ENCODE measurements at regions not wholly inside any gene's neighbourhood (a gene's known extent, or its start where the extent isn't known, plus 50 kb on each side); places are given as distances from the start of the nearest gene placed in this dataset.

DNA sequence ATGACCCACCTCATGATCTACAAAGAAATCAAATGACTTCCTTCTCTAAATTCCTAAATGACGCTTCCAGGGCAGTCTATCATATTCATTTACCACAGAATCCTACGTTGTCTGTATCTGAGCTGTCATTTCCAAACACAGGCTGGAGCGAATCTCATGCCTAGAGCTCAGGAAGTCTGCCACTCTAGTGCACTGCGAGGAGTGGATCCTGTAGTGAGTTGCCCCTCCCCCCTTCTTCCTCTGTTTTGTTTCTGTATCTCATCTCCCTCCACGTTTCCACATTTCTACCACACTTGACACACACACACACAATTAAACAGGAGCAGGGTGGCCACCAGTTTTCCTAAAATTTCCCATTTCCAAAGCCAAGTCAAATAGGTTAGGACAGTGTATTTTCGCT lies 415.4 kb upstream of the PRICKLE1 start:
- DNase-seq: no peak

DNA sequence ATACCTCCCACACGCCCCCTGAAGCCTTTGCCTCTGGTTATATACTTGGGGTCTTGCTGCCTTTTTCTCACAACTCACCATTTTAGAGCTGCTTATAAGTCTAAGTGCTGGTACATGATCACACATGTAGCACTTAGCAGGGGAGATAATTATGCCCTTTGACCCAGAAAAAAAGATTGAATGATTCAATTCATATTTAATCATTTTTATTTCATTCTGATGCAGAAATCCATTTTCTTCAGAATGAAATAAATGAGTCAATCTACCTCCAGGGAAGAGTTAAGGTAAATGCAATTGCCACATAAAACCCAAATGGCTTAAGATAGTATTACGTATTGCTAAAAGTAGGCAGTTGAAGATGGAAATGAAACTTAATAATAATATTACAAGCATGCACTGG lies 414.6 kb upstream of the PRICKLE1 start:
- DNase-seq: no peak

DNA sequence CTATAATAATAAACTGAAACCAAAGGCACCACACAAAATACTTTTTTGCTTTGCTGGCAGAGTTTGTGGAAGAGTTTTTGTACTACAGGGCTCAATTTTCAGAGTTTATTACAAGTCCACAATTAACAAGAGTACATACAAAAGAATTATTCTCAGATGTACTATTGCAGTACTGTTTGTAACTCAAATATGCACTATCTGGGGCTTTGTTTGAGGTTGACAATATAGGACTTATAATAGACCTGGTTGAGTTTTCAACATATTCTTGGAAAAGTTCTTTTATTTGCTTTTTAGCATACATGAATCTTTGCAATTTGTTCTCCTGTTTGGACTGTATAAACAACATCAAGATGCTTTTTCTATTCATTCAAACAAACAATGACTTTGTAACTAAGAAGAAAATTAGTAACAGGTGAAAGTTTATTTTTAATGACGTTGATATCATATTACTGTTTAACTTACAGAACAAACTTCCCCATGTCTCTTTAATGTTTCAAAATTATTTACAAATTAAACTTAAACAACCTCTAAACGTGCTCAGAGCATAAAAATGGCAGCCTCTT lies 407.4 kb upstream of the PRICKLE1 start:
- no peak for DNase-seq

DNA sequence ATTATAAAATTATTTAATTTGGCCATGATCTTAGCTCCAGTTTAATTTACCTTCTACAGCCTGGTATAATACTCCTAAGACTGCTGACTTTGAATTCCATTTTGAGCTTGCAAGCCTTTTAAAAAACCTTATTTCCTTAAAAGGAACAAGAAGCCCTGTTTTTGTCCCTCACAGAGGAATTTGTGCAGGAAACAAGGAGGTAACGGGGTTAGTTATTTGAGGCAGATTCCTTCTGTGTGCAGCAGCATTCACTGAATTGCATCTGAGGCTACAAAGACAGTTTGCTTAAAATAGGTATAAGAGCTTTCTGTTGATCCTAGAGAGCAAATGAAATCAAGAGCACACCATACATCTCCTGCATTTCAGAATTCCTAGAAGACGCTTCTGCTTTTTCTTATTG lies 403.3 kb upstream of the PRICKLE1 start:
- DNase-seq: no peak

DNA sequence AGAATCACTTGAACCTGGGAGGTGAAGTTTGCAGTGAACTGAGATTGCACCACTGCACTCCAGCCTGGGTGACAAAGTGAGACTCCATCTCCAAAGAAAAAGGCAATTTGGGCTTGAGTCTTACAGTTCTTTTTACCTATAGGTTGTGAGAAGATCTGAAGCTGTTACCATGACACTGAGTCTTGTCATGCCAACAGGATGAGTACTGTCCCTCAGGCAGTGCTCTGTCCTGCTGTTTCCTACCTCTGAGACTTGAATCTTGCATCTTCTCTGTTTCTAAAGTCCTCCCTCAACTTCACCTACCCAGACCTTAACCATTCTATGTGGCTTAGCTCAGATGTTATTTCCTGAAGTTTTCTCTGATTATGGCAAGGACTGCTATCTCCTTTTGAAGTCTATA lies 400.8 kb upstream of the PRICKLE1 start:
- no peak for DNase-seq

DNA sequence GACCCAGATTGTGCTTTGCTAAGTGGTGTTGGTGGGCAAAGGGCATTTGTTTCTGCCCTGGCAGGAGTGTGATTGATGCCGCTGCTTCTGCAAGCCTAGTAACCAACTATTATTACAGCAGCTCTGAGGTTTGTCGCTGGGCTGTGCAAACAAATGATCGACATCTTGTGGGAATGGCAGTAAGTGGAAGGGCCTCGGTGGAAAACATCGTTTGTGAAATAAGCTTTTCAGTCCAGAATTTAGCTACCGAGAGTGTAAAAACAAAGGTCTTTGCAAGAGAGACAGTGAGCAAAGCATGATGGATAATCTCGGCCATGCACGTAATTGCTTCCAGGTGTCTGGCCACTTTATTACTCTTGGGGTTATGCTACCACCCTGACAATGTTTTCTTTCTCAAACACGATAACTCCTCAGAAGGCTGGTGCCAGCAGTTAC lies 397.7 kb upstream of the PRICKLE1 start:
- no peak for DNase-seq

DNA sequence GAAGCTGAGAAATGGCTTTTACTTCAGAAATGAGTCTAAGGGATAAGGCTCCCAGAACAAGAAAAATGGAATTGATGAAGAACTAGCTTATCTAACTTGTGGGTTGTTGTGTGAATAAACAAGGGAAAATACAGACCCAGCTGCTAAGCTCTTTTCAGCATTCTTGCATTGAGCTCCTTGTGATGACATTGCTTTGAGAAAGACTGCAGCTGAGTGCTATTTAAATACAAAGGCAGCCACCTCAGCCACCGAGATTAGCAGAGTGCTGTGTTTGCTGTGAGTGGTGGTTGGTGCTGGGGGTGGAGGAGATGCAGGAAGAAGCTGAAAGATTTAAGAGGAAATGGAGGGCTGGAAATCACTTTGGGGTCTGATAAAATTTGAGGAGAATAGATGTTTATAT lies 396.0 kb upstream of the PRICKLE1 start:
- no peak for DNase-seq

DNA sequence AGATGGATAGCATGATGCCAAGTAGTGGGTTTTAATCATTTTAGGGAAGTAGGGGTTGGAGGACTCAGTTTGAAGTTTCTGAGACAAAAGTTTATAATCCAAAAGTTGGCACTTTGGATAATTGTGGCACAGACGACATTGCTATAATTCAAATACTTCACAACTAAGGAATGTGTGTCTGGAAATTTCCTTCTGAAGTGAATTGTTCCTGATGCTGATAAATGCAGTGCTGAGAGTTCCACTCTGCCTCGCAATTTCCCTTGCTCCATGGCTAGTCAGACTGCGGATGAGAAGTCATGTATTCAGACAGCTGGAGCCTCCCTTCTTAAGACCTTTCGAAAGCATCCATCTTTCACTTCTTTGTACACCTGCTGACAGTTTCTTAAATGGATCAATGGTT lies 393.3 kb upstream of the PRICKLE1 start:
- DNase-seq: no peak

DNA sequence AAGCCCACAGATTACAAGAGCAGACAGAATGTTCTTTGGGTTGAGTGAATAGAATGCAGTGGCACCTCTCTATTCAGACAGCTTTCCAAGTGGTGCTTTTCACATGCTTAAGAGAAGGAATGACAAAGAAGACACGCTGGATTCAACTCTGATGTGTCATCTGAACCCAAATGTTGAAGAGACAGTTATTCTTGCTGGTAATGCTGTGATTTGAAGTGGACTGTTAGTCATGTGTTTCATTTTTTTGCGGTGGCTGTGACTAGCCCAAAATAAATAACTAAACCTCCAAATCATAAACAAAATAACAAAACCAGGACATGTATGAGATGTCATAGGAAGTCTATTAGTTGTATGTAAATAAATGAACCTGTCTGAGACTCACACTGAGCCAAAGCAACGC lies 391.8 kb upstream of the PRICKLE1 start:
- no peak for DNase-seq

DNA sequence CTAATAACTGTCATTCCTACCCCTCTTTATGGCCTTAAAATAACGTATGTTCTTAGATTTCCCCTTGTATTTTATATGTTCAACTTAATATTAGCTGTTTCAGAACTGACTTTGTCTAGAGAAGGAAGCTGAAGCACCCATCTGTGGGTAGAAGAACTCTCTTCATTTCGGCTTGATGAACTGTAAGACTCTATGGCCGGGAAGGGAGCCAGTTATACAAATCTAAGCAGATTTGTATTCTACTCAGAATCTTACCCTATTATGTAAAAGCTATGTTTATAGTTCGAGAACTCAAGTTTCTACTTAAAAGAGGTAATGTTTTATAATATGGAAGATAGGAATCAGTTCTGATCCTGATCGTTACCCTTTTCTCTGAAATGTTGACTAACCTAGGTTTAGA lies 390.9 kb upstream of the PRICKLE1 start:
- DNase-seq: no peak

DNA sequence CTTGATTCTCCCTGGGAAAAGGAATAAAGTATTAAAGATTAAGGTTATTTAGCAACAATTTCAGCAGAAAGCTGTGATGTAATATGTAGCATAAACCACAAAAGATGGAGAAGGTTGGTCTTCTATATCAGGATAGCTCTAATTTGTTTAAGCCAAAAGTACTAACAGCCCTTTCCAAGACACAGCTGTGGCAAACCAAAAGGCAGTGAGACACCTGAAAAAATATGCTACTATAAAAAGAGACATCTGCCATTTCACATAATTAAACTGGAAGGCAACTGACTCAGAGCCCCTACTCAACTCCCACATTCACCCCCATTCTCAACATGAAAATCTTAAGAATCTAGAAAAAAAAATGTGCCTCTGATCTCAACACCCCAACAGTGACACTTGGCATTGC lies 390.2 kb upstream of the PRICKLE1 start:
- no peak for DNase-seq

DNA sequence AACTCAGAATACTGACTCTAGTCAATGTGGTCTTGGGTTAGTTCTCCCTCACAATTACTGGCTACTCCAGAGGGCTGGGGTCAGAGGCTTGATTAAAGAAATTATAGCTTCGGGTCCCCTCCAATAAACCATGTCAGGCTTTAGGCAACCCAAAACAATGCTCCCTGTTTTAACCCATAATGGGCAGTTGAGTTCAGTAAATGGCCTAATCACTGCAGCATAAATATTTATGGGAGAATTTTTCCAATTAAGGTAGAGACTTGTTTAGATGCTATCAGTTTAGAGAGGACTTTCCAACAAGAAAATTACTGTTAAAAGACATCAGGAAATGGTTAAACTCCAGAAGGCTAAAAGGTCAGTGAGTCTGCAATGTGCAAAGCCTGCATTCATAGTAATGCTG lies 389.2 kb upstream of the PRICKLE1 start:
- no peak for DNase-seq

DNA sequence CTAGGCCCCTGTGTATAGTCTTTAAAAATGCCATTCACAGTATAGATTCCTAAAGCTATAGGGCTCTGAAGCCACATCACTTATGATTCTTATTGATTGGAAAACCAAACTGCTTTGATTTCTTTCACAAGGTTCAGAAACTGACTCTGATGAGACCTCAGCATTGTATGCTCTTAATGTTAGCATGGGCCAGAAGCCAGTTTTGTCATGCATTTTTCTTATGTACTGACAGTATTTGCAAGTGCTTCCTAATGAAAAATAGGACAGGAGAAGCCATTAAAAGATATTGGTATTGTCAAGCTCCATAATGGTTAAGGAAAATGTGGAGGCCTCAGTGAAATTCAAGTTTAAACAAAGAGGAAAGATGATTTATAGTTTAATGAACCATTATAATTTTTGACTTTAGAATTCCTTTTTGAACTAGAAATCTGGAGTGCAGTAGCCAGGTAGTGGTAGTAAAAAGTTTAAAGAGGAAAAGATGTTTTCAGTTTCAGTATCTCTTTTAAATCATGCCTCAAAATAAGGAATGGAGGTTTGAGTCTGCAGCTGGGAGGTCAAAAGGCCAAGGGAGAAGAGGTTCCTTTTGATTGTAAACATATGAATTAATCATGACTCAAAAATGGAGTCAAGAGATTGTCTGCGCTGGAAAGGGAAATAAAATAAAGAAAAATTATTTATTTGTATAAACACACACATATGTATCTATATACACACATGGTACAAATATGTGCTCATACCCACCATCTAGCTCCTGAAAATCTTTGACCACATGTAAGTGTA lies 388.1 kb upstream of the PRICKLE1 start:
- DNase-seq: no peak

DNA sequence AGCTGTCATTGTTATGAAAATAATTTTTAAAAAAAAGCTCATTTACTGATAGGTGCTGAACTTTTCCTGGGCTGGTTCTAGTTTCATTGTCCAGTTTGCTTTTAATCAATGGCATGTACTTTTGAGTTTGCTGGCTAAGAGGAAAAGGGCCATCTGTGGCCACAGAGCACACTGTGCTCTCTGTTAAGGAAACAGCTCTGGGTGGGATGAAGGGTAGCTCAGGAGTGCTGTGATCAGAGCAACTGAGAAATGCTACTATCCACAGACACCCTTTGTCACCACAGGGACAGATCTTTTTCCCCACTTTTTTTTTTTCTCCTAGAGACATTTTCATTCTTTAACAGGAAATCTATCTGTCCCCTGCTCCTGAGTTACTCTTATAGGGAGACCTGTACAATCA lies 387.1 kb upstream of the PRICKLE1 start:
- DNase-seq: no peak

DNA sequence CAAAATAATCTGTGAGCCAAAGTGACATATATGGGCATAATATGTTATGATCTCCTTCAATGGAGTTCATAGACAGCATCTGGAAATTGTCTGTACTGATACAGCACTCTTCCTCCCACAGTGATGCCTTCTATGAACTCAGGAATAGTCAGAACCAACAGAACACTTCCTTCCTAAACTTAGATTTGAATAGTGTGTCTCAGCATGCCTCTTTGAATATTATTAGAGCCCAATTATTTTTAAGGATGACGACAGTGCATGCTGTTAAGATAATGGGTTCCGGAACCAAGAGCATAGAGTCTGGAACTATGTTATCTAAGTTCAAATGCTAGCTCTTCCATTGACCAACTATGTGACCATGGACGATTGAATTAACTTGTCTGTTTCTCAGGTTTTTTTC lies 386.6 kb upstream of the PRICKLE1 start:
- no peak for DNase-seq

DNA sequence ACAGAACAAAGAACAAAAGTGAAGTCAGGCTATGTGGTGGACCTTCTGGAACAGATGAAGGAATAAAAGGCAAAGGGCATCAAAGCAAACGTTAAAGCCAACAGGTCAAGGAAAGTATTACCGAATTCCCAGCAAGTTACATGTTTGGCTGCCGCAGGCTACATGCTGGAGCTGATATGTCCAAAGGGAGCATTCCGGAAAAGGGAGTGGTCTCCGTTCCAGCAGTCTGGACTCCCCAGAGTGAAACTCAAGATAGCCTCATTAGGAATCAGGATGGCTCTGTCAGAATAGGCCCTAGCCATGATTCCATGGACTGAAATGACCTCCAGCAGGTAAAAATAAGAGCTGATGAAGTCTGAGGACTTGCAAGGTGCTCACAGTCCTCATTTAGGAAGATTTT lies 379.8 kb upstream of the PRICKLE1 start:
- no peak for DNase-seq

DNA sequence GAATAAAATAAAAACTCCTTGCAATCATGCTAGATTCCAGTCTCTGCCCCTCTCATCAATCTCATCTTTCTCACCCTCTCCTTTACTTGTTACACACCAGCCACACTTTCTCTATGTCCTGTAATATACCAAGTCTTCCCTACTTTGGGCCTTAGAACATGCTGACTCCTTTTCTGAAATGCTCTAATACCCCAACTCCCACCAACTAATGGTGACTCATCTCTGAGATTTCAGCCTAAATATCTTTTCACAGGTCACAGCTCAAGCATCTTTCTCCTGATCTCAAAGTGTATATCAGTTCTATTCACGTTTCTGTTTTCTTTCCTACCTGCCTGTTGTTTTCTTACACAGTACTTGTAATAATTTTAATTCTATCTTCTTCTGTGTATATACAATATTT lies 378.9 kb upstream of the PRICKLE1 start:
- no peak for DNase-seq

DNA sequence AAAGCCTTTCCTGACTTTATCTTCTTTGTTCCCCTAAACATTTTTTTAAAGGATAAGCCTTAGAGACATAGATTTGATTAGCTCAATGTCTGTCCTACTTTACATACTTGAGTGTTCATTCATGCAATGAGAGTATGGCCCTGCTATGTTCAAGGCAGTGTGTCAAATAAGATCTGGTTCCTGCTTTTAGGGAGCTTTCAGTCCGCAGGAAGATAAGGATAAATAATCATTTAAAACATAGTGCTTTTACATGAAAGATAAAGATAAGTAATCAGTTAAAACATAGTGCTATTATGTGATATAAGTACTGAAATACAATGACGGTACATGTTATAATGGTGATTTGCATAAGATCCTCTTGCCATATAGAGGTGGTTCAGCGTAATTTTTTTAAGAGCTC lies 378.3 kb upstream of the PRICKLE1 start:
- no peak for DNase-seq

DNA sequence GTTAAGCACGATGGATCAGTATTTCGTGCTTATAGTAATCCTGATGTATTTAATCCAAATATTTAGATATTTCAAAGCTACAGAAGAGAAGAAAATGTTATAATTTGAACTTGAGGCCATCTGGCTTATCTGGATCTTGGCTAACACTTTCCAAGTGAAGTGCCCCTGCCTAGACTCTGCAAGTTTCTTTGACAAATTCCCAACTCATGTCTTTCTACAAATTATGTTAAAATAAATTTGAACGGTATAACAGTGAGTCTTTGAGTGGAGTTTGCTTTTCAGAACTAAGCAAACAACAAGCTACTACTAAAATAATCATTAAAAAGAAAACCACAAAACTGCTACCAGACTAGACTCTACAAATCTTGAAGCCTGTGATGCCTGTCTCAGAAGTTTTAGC lies 374.4 kb upstream of the PRICKLE1 start:
- no peak for DNase-seq

DNA sequence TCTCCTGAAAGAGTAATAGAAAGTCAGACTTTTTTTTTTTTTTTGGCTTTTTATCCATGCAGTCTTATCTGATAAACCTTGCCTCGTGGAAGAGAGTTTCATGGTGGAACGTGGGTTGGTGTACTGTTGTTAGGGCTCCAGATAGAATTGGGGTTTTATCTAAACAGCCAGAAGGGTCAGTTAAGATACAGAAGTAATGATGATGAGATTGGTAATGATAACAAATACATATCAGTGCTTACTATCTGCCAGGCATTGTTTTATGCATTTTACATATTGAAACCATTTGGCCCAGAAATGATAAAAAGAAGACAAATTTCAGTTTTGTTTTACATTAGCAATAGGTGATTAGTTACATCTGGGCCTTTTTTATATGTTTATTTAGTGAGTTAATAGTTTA lies 372.8 kb upstream of the PRICKLE1 start:
- DNase-seq: no peak

DNA sequence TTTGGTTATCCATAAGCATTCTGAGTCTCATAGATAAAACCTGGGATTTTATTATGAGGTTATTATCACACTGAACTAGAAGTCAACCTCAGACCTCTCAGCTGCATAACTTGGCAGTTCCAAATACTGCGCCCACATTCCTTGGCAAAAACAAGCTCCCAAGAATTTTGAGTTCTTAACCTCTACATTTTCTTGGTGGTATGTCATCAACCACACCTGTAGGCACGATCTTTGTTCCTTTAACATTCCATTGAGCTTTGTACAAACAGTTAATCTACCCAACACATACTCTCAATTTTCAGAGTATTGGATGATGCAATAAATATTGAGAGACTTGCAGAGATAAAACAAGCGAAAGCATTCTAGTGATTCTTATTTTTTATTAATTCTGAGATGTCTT lies 371.8 kb upstream of the PRICKLE1 start:
- no peak for DNase-seq

DNA sequence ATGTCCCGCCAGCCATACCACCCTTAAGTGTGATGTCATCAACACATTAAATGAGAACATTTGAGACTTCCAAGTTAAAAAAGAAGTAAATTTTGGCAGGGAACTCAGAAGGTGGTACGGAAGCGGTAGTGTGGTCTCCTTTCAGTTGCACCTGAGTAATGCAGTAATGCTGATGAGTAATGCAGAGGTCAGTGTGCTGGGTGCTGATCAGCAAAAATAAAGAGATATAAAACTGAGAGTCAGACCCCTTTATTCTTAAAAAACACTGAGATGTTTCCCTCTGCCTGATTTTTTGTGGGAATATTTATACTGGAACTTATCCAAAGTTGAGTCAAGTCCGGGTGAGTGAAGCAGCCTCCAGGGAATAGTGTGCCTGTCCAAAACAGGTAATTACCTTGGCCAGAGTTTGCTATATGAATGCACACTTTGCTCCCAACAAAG lies 370.6 kb upstream of the PRICKLE1 start:
- no peak for DNase-seq

DNA sequence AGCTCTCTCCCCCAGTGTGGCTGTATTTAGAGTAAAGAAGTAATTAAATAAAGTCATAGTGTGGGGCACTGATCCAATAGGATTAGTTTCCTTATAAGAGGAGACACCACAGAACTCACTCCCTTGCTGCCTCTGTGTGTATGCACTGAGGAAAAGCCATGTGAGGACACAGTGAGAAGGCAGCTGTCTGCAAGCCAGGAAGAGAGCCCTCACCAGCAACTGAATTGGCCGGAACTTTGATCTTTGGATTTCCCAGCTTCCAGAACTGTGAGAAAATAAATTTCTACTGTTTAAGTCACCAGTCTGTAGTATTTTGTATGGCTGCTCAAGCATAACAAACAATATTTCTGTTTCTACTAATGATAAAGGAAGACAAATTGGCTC lies 368.7 kb upstream of the PRICKLE1 start:
- no peak for DNase-seq

DNA sequence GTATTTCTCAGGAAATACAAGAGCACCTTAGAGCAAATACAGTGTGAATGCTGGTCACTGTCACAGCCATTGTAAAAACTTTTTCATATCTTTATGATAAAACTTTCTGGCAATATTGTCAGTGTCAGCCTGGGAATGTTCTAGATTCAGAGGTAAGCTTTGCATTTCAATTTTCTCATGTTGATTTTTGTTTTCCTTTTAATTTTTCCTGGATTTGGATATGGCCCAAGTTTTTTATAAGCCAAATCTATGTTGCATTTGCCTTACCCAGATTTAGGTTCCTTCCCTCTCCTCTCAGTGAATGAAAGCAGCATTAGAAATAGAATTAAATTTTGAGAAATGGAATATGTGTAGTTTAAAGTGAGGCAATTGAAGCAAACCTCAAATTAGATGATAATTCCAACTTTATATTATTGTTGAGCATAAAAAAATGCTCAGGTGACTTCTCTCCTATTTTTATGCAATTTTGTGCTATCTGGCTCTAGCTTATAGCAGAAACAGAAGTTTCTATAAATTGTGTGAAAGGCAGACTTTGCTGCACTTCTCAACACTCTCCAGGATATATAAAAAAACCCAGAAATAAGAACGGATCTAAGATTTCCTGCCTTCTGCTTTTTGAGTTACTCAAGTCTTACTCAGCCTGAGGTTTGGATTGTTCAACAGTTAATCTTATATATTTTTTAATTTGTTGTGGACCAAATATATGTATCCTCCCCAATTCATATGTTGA lies 368.2 kb upstream of the PRICKLE1 start:
- no peak for DNase-seq

Measured in SIG-M5 (cell line).